HEK293T (cell line): ENCODE measurements at regions not wholly inside any gene's neighbourhood (a gene's known extent, or its start where the extent isn't known, plus 50 kb on each side); places are given as distances from the start of the nearest gene placed in this dataset.
"Not testable (repeated sequence)": the region's sequence is repeated elsewhere in the genome, so short reads cannot be mapped to it uniquely, and the experiment has no call there.

ENCODE experiments used
- CTCF ChIA-PET: fragments of 350-600 bp; formaldehyde crosslinking; extraction: SDS; loops from one replicate; lab custom pipeline; 2021; ENCODE audit warnings: antibody characterized with exemption, inconsistent platforms; lab: Yijun Ruan, JAX
- POLR2A ChIA-PET: fragments of 350-600 bp; formaldehyde crosslinking; extraction: SDS; loops from one replicate; lab custom pipeline; 2020; ENCODE audit warnings: antibody characterized with exemption, inconsistent platforms; lab: Yijun Ruan, JAX
- DNase-seq: peaks from one replicate; pipeline ENCODE4 v3.0.0; 2012; ENCODE audit warnings: mixed read lengths; ENCODE audit errors: extremely low spot score
- ARNT ChIP-seq: fragments of 450-650 bp; IDR thresholded peaks from 2 replicates; pipeline ENCODE4 v1.6.1; 2017; ENCODE audit warnings: mild to moderate bottlenecking
- BHLHE40 ChIP-seq: fragments of 450-650 bp; IDR thresholded peaks from 2 replicates; pipeline ENCODE4 v1.6.1; 2016; ENCODE audit warnings: mild to moderate bottlenecking, moderate library complexity, borderline replicate concordance
- CTBP1 ChIP-seq: fragments of 450-650 bp; IDR thresholded peaks from 2 replicates; pipeline ENCODE4 v1.6.1; 2016; ENCODE audit warnings: borderline replicate concordance
- ELF4 ChIP-seq: fragments of 450-650 bp; IDR thresholded peaks from 2 replicates; pipeline ENCODE4 v1.6.1; 2017; ENCODE audit warnings: antibody characterized with exemption
- FOXA1 ChIP-seq: fragments of 450-650 bp; IDR thresholded peaks from 2 replicates; pipeline ENCODE4 v1.6.1; 2016; ENCODE audit warnings: mild to moderate bottlenecking
- FOXK2 ChIP-seq: fragments of 450-650 bp; IDR thresholded peaks from 2 replicates; pipeline ENCODE4 v1.6.1; 2016; ENCODE audit warnings: mild to moderate bottlenecking
- FOXM1 ChIP-seq: fragments of 450-650 bp; IDR thresholded peaks from 2 replicates; pipeline ENCODE4 v1.6.1; 2017; ENCODE audit warnings: mild to moderate bottlenecking, borderline replicate concordance
- HDGF ChIP-seq: fragments of 450-650 bp; IDR thresholded peaks from 2 replicates; pipeline ENCODE4 v1.6.1; 2017; ENCODE audit warnings: antibody characterized with exemption, borderline replicate concordance
- L3MBTL2 ChIP-seq: fragments of 450-650 bp; conservative IDR thresholded peaks from 2 replicates; pipeline ENCODE4 v1.6.1; 2016; ENCODE audit warnings: mild to moderate bottlenecking
- LEF1 ChIP-seq: fragments of 450-650 bp; IDR thresholded peaks from 2 replicates; pipeline ENCODE4 v1.6.1; 2017; ENCODE audit warnings: mild to moderate bottlenecking, borderline replicate concordance
- NFRKB ChIP-seq: fragments of 450-650 bp; IDR thresholded peaks from 2 replicates; pipeline ENCODE4 v1.6.1; 2016; ENCODE audit warnings: mild to moderate bottlenecking, moderate library complexity
- PKNOX1 ChIP-seq: fragments of 450-650 bp; IDR thresholded peaks from 2 replicates; pipeline ENCODE4 v1.6.1; 2016
- SP1 ChIP-seq: fragments of 450-650 bp; IDR thresholded peaks from 2 replicates; pipeline ENCODE4 v1.6.1; 2017
- SUZ12 ChIP-seq: fragments of 450-650 bp; IDR thresholded peaks from 2 replicates; pipeline ENCODE4 v1.6.1; 2016; ENCODE audit warnings: mild to moderate bottlenecking
- TARDBP ChIP-seq: fragments of 450-650 bp; IDR thresholded peaks from 2 replicates; pipeline ENCODE4 v1.6.1; 2016
- ZNF384 ChIP-seq: fragments of 450-650 bp; IDR thresholded peaks from 2 replicates; pipeline ENCODE4 v1.6.1; 2016

- ChIA-PET CTCF (no interaction called here), POLR2A (no interaction called here)
- TF ChIP-seq CTBP1 (no peak), SUZ12 (no peak), ZNF384 (no peak), BHLHE40 (no peak), HDGF (no peak), L3MBTL2 (no peak), TARDBP (no peak), FOXM1 (no peak), FOXK2 (no peak), ARNT (no peak), PKNOX1 (no peak), FOXA1 (no peak), NFRKB (no peak), SP1 (no peak)
- no peak for DNase-seq
Observed at GRCh38 chr6:141183368-141183767, 949.4 kb upstream of the GJE1 start.

DNA sequence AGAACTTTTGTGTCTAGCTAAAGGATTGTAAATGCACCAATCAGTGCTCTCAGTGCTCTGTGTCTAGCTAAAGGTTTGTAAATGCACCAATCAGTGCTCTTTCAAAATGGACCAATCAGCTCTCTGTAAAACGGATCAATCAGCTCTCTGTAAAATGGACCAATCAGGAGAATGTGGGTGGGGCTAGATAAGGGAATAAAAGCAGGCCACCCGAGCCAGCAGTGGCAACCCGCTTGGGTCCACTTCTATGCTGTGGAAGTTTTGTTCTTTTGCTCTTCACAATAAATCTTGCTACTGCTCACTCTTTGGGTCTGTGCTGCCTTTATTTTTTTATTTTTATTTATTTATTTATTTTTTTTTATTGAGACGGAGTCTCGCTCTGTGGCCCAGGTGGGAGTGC, 957.3 kb upstream of the GJE1 start:
- POLR2A ChIA-PET, DNase-seq: not testable (repeated sequence)
- CTCF ChIA-PET = interaction anchor here (0.6 kb wide), 1 partner anchor 1729 kb away, joined by 3 read pairs; no protein-coding TSS in a partner anchor

DNA sequence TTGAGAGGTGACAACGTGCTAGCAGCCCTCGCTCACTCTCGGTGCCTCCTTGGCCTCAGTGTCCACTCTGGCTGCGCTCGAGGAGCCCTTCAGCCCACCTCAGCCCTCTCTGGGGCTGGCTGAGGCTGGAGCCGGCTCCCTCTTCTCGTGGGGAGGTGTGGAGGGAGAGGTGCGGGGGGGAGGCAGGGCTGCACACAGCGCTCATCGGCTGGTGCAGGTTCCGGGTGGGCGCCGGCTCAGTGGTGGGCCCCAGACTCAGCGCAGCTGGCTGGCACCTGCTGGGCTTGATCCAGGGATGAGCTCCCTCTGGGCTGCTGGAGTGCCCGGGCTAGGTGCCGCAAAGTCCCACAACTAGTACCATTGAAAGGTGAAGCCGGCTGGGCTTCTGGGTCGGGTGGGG, 957.8 kb upstream of the GJE1 start:
- no peak for TF ChIP-seq BHLHE40
- TF ChIP-seq FOXM1 = no peak
- TF ChIP-seq HDGF = no peak
- no peak for TF ChIP-seq LEF1
- no peak for TF ChIP-seq FOXK2
- no peak for TF ChIP-seq SUZ12
- TF ChIP-seq PKNOX1 = no peak
- TF ChIP-seq ELF4 = no peak
- TF ChIP-seq NFRKB = no peak
- no peak for TF ChIP-seq ZNF384
- no peak for TF ChIP-seq SP1
- TF ChIP-seq FOXA1 = no peak
- no peak for TF ChIP-seq ARNT
- TF ChIP-seq TARDBP = no peak
- TF ChIP-seq CTBP1 = no peak
- TF ChIP-seq L3MBTL2 = no peak
- CTCF ChIA-PET = interaction anchor here (0.6 kb wide), 1 partner anchor 1729 kb away, joined by 3 read pairs; no protein-coding TSS in a partner anchor
- no peak for DNase-seq
- POLR2A ChIA-PET = no interaction called here

GRCh38 chr6:141173529-141173928, 959.2 kb upstream of the GJE1 start:
- ChIA-PET CTCF (no interaction called here), POLR2A (no interaction called here)
- TF ChIP-seq ELF4 (no peak), LEF1 (no peak), FOXA1 (no peak), NFRKB (no peak), PKNOX1 (no peak), TARDBP (no peak), FOXM1 (no peak), CTBP1 (no peak), BHLHE40 (no peak), ARNT (no peak), L3MBTL2 (no peak), SP1 (no peak), HDGF (no peak), FOXK2 (no peak), SUZ12 (no peak), ZNF384 (no peak)
- no peak for DNase-seq

DNA sequence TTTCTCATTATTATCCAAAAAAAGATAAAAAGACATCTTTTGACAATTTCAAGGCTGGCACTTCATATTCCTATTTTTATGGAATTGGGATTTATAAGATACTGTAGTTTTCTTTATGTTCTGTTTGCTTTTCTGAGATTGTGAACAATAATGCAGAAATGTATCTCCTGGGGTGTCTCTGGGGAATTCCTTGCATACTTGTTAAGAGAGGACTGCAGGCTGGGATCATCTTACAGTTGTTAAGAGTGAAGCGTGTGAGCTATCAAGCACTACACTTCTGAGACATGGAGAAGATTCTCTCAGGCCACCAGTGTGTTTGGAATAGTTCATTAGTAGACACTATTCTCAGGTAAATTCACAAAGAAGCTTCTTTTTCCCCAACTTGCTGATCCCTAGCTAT, 963.3 kb upstream of the GJE1 start:
- CTCF ChIA-PET = no interaction called here
- no peak for DNase-seq
- TF ChIP-seq FOXM1 (no peak), LEF1 (no peak), ARNT (no peak), L3MBTL2 (no peak), NFRKB (no peak), ZNF384 (no peak), FOXK2 (no peak), HDGF (no peak), FOXA1 (no peak), ELF4 (no peak), BHLHE40 (no peak), TARDBP (no peak)
- POLR2A ChIA-PET = no interaction called here

- ChIA-PET POLR2A (no interaction called here), CTCF (no interaction called here)
- no peak for DNase-seq
- TF ChIP-seq PKNOX1 = no peak
Observed at GRCh38 chr6:141167945-141168344, 964.8 kb upstream of the GJE1 start.
